GM19238 (cell line): ENCODE measurements at regions not wholly inside any gene's neighbourhood (a gene's known extent, or its start where the extent isn't known, plus 50 kb on each side); places are given as distances from the start of the nearest gene placed in this dataset.

Source experiments
- DNase-seq: peaks from one replicate; pipeline ENCODE4 v3.0.0; 2011; ENCODE audit warnings: low spot score; ENCODE audit not compliant: insufficient read length

DNA sequence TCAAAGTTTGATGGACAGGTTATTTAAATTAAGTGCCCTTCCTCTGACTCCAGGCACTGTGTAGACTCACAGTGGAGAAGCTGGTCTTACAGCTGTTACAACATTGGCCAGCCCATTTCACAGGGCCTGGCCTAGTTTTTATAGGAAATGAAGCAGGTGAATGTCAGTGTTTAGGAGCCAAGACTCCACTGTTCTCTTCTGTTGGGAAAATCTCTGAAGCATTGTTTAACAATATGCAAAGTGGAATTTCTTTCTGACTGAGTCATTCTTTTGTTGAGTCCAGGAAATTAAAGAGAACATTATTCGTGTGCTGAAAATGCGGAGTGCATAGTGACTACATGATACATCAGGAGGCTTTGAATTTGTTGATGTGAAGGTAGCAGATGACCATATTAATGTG lies 64.7 kb downstream of the ARRDC4 start:
- no peak for DNase-seq

GRCh38 chr15:98034731-98035130 lies 74.2 kb downstream of the ARRDC4 start:
- DNase-seq, result no peak

GRCh38 chr15:98035134-98035533 lies 74.6 kb downstream of the ARRDC4 start:
- DNase-seq, result no peak

DNA sequence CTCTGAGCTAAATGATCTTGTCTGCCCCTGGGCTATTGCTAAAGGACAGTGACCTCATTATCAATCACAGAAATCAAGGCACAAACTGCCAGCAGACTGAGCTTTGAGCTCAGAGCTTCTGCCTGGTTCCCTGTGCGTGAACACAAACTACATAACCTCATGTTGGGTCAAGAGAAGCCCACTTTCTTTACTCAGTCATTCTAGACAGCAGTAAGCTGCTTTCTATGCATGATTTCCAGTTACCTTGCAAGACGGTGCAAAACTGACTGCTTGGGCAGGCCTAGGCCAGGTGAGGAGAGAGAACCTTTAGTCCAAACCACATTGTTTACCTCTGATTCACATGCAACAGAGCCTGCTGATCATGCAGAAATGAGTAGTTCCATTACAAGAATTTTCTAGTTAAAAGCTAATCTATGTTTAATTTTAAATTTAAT lies 75.1 kb downstream of the ARRDC4 start:
- DNase-seq, result no peak

- DNase-seq, result no peak
These were observed 79.1 kb downstream of the ARRDC4 start for GRCh38 chr15:98039596-98039995.

- no peak for DNase-seq
These were observed 79.6 kb downstream of the ARRDC4 start for GRCh38 chr15:98040146-98040545.

DNA sequence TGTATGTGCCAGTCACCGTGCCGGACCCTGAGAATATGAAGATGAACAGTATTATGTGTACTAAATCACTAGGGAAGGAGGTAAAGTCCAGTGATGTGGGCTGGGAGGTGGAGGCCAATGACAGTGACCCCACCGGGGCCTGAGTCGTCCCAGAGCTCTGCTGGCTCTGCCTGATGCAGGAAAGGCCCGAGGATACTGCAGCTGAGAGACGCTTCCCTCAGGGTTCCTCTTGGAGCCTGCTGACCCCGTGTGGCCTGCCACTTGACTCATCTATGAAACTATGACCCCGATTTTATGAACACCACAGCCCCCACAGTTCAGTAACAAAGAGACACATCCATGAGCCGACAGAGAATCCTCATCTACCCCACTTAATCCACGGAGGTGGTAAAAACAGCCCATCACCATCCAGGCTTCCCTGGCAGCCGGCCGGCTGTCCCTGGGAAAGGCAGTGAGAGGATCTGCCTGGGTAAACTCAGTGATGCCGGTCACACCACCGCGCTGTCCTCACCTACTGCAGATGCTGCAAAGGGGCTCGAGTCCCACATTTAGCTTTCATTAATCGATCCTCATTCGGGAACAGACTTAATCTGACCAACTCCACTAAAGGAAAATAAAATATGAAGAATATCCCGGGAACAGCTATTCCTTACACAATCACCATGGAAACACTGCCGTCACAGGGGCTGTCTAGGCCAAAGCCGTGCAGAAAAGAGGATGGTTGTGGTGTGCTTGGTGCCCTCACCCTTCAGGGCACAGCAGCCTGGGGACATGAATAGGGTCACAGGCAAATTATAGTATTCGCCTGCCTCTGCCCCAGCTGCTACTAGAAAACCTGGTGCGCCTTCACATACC lies 82.9 kb downstream of the ARRDC4 start:
- DNase-seq, result no peak

GRCh38 chr15:98051734-98052133 lies 91.2 kb downstream of the ARRDC4 start:
- DNase-seq, result no peak

DNA sequence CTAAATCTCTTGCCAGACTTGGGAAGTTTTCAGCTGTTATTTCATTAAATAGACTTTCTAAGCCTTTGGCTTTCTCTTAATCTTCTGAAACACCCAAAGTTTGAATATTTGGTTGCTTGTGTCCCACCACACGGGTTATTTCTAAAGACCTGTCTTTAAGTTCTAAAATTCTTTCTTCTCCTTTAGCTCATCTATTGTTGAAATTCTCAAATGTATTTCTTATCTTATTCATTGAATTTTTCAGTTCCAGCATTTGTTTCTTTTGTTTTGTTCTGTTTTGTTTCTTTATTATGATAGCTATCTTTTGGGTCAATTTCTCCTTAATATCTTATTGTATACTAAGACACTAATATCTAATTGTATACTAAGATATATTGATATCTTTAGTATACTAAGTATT lies 97.0 kb downstream of the ARRDC4 start:
- no peak for DNase-seq

DNA sequence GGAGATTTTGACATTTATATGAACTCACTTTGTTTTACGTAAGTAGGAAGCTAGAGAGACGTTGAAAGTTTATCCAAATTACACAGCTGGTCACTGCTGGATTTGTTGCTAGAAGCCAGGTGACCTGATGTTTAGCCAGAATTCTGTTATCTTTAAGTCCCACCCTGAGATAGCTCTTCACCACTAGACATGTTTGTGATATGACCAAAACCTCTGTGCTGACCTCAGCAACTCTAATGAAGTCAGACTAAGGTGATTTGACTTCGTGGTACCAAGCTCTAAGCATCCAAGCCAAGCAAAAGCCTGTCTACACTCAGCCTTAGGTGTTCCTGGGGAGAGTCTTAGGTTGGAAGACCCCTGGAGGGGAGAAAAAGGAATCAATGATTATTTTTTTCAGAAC lies 102.4 kb downstream of the ARRDC4 start:
- DNase-seq, result no peak

DNA sequence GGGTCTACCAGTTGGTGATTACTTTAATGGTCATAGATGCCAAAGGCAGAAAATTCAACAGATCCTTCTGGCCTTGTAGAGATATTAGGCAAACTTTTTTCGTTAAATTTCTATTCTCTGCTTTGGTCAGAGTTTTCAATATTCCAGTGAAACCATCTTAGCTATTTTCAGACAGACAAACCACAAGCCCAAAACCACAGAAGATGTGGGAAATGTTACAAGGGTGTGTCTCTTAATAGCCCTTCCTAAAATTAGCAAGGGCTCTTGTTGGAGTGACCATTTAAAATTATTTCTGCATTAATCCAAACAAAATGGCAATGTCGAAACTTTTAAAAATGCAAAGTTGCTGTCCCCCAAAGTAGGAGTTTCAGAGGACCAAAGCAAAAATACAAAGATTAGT lies 102.8 kb downstream of the ARRDC4 start:
- no peak for DNase-seq

DNA sequence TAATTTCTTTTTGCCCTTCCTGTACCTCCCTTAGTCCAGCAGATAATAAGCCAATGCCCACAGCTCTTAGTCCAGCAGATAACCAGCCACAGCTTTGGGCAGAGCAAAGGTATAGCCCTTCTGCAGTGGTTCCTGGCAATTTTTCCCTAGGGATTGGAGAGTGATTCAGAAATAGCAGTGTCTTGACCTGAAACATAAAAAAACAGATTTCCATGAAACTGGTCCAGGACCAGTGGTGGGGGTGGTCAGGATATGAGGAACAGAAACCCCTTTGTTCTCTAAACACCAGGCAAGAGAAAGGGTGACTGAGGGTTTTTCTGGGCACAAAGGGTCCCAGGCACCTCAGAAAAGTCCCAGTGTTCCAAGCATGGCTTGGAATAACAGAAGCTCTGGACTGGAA lies 103.4 kb downstream of the ARRDC4 start:
- no peak for DNase-seq

DNA sequence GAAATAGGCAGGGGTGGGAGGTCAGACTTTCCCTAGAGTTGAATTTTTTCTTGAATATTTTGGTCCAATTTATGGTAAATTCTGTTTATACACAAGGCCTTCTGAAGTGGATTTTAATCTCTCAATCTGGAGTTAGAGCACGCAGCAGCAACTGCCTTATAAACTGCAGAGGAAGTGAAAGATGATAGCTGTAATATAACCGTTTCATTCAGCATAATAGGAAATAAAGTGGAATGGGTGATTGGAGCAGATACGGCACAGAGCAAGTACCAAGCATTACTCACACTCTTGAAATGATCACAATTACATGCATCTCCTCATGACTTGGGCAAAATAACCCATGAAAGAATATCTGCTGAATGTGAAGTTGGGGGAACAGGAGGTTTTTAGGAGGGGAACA lies 106.8 kb downstream of the ARRDC4 start:
- no peak for DNase-seq

DNA sequence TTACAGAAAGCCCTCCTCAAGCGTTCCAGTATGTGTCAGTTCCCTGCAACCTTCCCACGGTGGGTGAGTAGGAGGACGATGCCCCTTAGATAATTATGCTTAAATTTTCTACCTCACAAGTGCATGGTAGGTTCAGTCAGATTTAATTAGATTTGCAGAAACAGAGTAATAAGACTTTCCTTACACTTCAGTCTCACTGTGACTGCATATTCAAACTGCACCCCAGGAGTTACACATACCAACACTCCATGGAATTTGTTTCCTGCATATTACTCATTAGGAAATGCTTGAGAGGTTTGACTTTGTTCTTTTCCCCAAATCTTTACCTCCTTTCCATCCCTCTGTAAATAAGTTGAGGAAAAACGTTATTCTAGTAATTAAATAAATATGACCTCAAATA lies 108.8 kb downstream of the ARRDC4 start:
- no peak for DNase-seq

GRCh38 chr15:98070137-98070536 lies 109.6 kb downstream of the ARRDC4 start:
- no peak for DNase-seq

DNA sequence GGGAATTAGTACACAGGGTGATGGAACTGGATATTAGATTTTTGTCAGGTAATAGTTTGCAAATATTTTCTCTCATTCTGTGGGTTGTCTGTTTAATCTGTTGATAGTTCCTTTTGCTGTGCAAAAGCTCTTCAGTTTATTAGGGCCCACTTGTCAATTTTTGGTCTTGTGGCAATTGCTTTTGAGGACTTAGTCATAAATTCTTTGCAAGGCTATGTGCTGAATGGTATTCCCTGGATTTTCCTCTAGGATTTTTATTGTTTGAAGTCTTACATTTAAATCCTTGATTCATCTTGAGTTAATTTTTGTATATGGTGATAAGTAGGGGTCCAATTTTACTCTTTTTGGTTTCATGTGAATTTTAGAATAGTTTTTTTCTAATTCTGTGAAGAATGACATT lies 111.3 kb downstream of the ARRDC4 start:
- DNase-seq, result no peak

GRCh38 chr15:98075441-98075840 lies 114.9 kb downstream of the ARRDC4 start:
- no peak for DNase-seq

GRCh38 chr15:98076021-98076816 lies 115.7 kb downstream of the ARRDC4 start:
- no peak for DNase-seq

DNA sequence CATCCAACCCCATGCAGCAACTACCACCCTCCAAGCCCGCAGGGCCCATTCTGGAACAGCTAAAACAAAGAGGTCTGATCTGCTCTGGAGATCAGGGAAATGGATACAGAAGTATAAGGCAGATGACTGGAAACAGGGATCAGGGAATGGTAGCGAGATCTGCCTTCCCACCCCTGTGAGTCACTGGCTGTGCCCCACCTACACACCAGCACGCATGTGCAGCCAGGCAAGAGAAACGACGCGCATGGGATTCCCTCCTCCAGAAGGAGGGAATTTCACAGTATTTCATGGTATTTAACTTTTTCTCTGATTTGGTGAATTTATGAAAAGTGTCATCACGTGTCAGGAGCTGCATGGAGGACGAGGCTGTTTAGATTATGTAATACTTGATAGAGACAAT lies 116.7 kb downstream of the ARRDC4 start:
- no peak for DNase-seq

DNA sequence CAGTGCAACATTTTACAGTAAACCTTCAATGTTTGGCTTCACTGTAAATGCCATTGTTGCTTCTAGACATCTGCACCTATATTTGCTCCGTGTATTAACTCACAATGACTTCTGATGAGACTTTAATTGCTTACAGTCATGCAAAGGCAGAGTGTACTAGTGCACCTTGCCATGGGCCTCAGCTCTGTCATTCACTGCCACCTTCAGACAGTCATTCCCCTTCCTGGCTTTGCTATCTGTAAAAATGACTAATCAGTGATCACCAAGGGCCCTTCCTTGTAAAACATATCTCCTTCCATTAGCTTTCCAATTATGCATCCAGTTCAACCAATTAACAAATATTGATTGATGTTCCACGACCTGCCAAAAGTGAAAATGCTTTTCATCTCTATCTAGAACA lies 120.3 kb downstream of the ARRDC4 start:
- DNase-seq, result no peak

DNA sequence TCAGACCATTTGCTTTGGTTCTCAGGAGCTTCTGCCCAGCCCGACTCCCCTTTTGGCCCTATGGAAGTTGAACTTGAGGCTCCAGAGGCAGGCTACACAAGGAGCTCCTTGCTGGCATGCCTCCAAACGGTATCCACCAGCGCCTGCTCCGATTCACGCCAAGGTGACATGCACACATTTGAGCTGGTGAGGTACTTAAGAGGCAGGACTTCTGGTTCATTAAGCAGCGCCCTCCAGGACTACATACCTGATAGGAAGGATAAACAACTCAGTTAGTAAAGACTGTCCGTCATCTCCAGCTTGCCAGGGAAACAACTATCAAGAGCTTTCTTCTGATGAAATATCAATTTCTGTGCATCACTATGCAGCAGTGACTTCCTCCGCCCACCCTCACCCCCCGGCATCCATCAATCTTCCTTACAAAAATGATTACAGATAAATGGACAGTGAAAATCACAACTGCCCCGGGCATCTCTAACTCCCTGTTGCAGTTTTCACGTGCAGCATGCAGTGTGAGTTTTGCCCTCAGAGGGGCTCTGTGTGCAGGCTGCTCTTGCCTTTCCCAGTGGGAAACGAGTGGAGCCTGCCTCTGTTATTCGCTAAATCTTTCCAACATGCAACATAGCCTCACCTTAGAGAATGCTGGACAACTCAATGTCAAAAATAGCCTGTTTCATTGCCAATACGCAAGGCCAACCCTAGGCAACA lies 122.9 kb downstream of the ARRDC4 start:
- no peak for DNase-seq

DNA sequence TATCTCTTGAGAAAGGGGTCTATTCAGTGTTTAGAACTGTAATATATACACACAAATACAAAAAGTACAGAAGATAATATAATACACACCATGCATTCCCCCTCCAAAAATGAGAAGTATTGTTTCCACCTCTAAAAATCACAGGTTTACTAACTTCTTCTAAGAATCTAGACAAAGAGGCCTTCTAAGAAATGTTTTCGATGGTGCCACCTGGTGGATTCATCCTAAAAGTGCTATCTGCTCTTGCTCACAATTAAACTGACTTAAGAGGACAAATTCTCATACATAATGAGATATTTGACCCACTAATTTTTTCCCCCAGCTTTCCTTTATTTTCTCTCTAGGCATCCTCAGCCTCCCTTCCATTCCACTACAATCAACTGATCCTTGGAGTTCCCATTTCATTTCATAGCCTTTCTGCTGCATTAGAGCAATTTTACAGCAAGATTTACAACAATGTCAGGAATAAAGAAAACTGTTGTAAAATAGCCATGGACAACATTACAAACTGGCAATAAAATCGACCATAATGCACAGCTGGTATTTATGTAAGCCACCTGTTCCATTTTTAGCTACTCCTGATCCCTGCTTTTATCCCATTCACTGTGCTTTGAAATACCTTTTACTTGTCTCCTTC lies 124.6 kb downstream of the ARRDC4 start:
- no peak for DNase-seq
